COLO829 (cell line): ENCODE measurements at regions not wholly inside any gene's neighbourhood (a gene's known extent, or its start where the extent isn't known, plus 50 kb on each side); places are given as distances from the start of the nearest gene placed in this dataset.

Experiments used
- DNase-seq: peaks from one replicate; pipeline ENCODE4 v3.0.0; 2012; ENCODE audit warnings: low spot score

DNA sequence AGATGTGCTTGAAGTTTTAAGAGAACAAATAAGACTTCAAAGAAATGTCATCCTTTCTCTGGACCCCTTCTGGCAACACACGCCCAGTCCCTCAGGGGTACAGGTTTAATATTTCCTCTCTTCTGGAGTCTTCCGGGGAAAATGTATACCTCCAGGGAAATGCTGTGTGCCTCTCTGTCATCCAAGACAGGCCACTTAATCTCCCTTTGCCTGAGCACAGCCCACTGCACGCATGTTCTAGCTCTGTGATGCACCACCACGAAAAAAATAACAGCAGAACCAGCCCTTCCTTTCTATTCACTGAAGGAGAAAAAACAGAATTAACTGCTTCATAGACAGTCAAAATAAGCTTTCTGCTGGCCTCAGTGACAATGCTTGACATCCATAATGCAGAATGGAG lies 140.1 kb downstream of the RBFOX3 start:
- DNase-seq = no peak

DNA sequence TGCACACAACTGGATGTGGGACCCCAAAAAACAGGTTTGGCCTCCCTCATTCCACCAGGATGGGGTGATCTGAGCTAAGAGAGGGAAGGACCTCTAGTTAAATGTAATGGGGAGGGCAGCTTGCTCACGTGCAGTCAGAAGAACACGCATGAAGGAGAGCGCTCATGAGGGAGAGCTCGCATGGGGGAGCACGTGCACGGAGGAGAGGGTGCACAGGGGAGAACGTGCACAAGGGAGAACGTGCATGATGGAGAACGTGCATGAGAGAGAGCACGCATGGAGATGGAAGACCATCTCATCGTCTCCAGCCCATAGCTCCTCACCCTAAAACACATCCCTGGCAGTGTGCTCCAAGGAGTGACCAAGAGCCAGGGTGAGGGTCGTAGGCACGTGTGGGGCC lies 141.2 kb downstream of the RBFOX3 start:
- no peak for DNase-seq

DNA sequence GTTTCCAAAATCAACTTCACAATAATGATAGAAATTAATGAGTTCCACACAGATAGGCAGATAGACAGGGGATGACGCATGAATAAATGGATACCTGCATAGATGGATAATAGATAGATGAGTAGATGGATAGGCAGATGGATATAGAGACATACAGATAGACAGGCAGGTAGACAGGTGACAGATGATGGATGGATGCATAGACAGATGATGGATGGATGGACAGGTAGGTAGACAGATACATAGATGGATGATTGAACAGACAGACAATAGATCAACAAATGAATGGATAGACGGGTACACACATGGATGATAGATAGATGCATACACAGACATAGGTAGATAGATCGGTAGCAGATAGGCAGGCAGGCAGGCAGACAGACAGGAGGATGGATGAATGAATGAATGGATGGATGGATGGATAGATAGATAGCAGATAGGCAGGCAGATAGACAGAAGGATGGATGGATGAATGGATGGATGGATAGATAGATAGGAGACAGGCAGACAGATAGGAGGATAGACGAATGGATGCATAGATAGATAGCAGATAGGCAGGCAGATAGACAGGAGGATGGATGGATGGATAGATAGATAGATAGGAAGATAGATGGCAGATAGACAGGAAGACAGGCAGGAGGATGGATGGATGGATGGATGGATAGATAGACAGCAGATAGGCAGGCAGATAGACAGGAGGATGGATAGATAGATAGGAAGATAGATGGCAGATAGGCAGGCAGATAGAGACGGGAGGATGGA lies 142.5 kb downstream of the RBFOX3 start:
- no peak for DNase-seq

DNA sequence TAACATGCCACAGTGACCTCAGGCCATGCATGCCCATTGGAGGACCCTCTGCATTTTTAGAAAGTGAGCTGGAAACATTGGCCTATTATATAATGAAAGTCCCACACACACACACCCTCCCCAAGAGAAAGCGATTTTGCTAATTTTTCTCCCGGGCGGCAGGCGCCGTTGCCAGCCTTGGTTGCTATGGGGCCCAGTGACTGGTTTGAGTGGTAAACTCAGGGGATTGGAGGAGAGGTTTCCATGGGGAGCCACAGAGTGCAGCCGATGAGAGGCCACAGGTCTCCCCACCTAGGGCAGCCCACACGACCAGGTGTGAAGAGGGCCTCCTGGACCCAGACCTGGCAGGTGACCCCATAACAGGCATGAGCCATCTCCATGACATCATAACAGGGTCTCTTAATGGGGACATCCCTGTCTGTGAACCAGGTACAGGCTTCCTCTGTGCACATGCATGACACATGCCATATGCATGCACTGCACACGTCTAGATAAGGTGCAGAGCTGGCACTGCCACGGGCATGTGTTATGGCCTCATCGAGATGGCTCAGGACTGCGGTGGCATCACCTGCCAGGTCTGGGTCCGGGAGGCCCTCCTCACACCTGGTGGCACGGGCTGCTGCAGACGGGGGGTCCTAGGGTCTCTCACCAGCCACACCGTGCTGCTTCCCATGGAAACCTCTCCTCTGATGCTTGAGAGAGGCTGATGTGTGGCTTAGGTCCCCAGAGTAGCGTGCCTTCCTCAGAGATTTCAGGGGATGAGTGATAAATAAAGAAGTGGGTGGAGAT lies 144.1 kb downstream of the RBFOX3 start:
- no peak for DNase-seq

DNA sequence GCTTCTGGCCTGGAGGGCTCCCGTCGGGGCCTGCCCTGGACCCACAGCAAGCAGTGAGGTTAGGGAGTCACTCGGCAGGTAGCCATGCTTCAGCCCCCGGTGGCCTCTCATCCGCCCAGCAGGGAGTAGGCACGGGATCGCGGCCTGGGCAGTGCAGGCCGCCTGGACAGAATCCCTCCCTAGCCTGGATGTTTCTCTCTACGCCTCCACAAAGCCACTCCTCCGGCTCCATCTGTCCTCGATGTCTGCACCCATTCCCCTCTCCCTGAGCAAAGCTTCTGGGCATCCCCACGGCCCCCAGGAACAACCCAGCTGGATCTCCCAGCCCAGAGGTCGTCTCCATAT lies 145.2 kb downstream of the RBFOX3 start:
- no peak for DNase-seq

DNA sequence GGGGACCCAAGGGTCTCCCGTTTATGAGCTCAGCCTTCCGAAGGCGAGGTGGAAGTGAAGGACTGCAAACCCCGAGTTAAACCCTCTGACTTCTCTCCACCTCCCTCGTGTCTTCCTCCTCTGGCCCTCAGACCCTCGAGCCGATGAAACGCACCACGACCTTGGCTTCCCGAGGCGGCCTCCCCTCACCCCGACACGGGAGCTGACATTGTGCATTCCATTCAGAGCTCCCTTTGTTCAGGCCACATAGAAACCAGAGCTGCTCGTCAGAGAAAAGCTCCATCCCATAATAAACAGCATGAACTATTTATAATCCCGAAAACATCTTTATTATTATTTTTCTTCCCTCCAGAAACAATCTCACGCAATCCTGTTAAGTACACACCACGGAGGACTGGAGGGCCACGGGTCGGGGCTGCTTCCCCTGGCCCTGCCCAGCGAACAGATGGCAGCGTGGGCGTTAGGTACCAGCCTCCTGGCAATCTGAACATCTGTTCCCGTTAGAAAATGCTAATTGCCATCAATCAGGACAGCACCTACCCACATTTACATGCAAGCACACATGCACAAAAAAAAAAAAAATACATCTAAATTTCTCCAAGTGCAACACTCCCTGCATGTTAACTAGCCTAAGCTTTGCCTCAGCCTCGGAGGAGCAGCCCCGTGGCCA lies 145.7 kb downstream of the RBFOX3 start:
- DNase-seq = no peak

DNA sequence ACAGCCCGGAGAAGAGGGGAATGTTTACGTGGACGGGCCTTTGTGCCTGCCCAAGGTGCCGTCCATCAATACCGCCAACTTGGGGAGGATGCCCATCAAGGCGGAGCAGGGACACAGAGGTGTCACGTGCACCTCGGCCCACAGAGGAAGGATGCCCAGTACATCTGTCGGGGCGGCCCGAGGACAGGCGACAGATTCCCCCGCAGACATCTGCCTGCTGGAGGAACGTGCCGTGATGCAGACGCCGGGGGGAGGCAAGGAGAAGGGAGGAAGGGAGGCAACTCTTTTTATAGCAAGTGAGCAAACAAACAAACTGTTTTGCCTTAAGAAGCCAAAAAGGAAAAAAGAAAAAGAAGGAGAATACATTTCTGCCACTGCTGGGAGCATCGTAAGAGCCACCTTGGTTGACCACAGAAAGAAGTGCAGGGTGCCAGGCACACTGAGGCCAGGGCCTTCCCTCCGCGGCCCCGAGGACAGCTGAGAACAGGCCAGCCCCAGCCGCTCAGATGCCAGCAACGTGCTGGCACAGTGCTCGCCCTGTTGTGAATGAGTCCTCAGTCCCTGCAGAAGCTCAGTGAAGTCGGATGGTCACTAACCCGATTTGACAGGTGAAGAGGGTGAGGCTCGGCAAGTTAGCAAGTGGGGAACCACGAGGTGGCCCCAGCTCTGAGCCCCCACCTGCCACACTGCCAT lies 146.4 kb downstream of the RBFOX3 start:
- no peak for DNase-seq

DNA sequence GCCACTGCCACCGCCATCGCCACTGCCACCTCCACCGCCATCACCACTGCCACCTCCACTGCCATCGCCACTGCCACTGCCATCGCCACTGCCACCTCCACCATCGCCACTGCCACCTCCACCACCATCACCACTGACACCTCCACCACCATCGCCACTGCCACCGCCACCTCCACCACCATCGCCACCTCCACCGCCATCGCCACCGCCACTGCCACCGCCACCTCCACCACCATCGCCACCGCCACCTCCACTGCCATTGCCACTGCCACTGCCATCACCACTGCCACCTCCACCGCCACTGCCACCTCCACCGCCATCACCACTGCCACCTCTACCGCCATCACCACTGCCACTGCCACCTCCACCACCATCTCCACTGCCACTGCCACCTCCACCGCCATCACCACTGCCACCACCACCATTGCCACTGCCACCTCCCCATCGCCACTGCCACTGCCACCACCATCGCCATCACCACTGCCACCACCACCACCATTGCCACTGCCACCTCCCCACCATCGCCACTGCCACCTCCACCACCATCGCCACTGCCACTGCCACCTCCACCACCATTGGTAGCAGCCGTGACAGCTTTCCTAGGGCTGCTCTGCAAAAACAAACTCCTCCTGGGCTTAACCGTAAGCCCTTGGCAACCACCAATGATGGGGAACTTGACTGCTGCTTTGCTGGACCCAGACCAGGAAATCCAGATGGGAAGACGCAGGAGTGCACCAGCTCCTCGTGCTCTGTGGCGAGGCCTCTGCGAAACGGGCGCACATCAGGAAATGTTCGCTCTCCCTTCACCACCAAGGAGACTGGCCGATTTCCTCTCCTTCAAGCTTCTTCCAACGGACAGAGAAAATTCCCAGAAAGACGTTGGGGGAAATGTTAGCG lies 147.2 kb downstream of the RBFOX3 start:
- no peak for DNase-seq

DNA sequence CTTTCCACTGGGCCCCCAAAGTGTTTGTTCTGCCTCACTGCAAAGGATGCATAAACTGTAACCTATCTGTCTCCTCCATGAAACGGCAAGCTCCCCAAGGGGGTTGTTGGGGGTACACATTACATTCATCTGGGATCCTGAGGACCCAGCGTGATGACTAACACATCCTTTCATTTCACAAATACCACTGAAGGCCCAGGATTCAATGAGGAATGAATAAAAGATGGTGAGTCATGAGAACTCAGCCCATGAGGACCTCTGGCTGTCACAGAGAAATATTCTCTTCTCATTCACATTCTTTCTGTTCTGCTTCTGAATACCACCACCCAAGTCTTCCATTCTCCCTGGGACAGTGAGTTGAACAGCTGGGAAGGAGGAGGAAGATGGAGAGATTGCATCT lies 149.8 kb downstream of the RBFOX3 start:
- DNase-seq = peak; percentile 10

DNA sequence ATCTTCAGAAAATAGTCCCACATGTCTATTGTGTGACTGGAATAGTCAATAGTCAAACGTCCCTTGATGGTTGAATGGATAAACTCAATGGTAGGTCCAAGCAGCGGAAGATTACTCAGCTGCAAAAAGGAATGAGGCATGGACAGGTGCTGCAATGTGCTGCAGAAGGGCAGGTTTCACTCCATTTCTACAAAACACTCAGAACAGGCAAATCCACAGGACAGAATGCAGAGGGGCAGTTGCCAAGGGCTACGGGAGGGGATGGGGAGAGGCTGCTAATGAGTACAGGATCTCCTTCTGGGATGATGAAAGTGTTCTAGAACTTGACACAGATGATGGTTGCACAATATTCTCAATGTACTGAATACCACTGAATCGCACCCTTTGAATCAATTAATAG lies 151.0 kb downstream of the RBFOX3 start:
- no peak for DNase-seq

DNA sequence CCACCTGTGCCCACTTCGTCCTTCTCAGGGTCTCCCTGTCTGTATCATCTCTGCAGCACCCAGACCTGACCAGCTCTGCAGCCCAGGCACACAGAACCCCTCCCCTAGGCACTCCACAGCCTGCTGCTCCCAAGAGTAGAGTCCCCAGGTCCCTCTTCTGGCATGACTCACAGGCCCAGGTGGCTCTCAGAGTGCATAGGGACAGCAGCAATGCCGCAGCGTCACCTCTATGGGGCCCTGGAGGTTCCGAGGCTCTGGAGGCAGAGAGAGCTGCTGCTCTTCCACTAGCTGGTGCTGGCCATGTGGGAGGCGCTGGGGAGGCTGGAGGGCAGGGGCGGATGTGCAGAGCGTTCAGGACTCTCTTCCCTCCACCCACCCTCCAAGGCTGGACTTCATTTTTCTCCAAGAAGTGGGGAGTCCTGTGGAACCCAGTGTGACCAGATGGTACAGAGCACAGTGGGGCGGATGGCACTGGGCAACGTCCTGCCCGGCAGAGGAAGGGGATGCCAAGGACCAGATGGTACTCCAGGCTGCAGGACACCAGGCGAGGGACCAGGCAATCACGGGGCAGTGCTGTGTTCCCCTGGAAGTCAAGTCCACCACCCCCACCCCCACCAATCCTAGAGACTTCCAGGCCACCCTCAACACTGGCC lies 151.7 kb downstream of the RBFOX3 start:
- no peak for DNase-seq

DNA sequence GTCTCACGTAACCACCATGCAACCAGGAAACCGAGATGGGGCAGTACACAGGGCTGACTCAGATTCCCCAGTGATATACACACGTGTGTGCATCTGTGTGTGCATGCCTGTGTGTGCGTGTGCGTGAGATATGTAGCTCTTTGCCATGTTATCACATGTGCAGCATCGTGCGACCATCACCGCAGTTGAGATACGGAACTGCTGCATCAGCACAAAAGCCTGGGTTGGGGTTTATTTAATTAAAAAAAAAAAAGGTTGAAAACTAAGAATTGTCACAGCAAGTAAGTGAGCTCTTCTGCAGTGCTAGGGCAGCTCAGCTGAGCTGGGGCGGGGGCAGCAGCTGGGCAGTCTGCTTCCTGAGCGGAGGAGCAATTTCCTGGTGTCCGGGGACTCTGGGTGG lies 152.5 kb downstream of the RBFOX3 start:
- no peak for DNase-seq

DNA sequence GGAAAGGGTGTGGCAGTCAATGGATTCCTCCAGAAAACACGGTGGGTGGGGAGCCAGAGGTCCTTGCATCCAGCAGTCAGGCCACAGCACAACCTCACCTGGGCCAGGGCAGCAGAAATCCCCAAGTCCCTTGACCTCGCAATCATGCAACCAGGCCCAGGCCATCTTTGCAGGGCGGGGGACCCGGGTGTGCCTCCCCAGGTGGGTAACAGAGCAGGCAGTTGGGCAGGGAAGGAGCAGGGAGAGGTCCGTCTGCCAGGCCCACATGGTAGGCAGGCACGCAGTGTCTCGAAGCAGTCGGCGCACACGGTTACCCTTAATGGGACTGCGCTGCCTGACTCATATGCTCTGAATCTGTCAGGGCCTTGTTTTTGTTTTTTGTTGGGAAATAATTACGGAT lies 153.0 kb downstream of the RBFOX3 start:
- DNase-seq = no peak

DNA sequence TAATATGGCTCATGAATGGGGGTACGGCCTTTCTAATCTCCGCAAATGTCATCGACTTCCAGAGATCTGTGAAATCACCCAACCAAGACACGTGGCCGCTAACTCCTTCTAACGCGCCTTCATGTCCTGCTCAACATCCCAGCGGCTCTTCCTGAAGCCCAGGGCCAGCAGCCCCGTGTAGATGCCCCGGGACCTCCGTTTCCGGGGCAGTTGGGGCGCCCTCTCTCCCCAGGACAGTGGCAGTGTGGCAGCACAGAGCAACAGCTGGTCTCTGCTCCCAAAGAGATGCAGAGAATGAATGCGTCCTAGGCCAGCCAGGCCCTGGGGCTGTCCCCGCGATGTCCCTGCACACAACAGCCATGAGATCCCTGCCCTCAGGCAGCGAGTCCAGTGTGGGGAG lies 153.5 kb downstream of the RBFOX3 start:
- no peak for DNase-seq

DNA sequence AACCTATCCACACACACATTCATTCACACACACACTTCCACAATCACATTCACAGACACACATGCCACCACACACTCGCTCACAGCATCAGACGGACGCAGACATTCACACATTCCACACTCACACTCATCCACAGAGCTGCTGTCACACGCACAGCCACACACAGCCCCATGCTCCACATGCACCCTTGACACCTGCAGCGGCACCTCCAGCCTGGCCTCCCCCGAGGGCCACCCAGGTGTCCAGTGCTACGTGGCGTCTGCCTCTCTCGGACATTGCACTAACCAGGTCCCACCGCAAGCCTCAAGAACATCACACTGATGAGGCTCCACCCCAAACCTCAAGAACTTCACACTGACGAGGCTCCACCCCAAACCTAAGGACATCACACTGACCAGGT lies 155.2 kb downstream of the RBFOX3 start:
- DNase-seq = no peak

DNA sequence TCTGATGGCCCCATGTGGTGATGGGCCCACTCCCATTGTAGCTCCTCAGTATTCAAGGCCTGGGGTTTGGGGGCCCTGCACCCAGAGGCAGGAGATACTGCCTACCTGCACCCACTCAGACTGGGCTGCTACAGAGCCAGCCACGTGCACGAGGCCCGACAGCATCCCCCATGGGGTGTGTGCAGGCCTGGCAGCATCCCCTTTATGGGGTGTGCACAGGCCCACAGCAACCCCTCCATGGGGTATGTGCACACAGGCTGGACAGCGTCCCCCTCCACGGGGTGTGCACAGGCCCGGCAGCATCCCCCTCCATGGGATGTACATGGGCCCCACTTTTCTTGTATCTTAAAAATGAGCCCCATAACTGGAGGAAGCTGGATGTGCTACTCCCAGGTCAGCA lies 156.0 kb downstream of the RBFOX3 start:
- no peak for DNase-seq

DNA sequence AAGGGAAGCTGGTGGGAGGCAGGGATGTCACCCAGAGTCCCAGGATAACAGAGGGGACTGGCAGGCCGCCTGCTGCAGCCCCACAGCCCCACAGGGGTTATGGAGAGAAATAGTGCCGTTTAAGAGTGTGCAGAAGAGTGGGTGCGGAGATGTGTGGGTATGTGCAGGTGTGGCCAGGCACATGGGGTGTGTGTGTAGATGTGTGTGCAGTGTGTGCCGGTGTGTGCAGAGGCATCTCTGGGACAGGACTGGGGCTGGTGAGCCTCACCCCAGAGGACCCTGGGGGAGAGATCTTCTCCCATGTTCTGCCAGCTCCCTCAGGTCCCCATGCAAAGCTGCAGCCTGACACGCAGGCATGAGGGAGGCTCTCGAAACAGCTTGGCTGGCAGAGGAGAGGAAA lies 157.4 kb downstream of the RBFOX3 start:
- DNase-seq = no peak

DNA sequence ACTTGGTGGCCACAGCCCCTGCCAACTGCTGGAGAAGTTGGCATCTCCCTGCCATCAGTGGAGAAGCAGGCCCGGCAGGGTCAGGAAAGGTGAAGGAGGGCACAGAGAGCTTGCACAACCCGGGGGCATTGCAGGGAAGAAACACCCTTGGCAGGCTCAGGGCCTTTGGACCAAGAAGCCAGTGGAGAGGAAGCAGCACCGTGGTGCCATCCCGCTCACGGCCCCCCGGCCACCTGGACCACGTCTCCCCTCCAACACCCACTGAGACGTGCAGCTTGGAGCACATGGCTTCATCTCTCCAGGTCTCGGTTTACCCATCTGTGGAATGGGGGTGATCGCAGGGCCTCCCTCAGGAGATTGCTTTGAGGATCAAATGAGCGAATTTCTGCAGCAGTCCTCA lies 158.1 kb downstream of the RBFOX3 start:
- DNase-seq = no peak

DNA sequence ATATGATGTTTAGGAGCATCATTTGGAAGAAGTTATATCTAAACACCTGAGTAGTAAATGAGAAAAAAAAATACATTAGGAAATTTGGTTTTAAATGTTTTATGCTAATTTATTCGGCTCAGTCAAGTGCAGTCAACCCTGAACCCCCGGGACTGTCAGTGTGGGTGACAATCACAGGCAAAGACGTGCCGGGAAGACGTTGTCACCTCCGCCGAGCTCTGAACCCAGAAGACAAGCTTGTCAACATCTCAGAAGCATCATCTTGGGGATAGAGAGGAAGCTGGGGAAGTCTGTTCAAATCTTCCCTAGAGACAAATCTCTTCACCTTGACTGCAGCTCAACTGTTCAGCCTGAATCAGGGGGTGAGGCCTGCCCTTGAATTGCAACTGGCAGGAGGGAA lies 159.7 kb downstream of the RBFOX3 start:
- no peak for DNase-seq

DNA sequence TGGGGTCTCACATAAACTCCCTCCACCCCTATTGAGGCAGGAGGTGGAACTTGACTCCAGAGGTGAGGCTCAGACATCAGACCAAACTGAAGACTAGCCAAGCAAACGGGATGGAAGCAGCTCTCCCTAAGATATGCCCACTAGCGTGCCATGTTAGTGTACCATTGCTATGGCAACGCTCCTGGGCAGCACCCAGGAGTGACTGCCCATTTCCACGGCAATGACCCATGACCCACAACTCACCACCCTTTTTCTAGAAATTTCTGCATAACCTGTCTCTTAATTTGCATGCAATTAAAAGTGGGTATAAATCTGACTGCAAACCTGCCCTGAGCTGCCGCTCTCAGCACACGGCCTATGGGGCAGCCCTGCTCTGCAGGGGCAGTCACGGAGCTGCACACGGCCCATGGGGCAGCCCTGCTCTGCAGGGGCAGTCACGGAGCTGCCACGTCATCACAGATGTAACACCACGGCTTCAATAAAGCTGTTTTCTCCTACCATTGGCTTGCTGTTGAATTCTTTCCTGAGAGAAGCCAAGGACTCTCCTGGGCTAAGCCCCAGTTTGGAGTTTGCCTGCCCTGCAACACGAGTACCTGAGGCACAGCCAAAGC lies 164.3 kb downstream of the RBFOX3 start:
- DNase-seq = no peak

DNA sequence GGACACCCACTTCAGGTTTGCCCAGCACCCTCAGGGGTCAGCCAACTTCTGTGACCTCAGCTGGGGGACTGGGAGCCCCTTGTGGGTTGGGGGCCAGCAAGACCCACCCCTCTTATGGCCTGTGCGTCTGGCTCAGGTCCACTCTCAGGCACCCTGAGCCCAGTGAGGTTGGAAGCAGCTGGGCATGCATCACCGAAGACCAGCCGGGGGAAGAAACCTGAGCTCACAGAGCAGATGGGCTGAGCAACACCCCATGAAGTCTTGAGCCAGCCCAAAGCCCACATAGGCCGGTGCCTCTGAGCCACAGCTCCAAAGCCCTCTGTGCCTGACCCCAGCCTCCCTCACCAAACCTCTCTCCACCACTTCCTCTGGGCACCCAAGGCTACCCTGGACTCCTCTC lies 166.7 kb downstream of the RBFOX3 start:
- no peak for DNase-seq
